Endothelial cell of hepatic sinusoid (primary cell): ENCODE measurements at regions not wholly inside any gene's neighbourhood (a gene's known extent, or its start where the extent isn't known, plus 50 kb on each side); places are given as distances from the start of the nearest gene placed in this dataset.
"Not testable (repeated sequence)": the region's sequence is repeated elsewhere in the genome, so short reads cannot be mapped to it uniquely, and the experiment has no call there.

Experiments used
- in situ Hi-C: cut with HindIII; loops from 2 replicates; pipeline ENCODE4 v1.10.0; 2017; ENCODE audit warnings: low sequenced_read_pairs

DNA sequence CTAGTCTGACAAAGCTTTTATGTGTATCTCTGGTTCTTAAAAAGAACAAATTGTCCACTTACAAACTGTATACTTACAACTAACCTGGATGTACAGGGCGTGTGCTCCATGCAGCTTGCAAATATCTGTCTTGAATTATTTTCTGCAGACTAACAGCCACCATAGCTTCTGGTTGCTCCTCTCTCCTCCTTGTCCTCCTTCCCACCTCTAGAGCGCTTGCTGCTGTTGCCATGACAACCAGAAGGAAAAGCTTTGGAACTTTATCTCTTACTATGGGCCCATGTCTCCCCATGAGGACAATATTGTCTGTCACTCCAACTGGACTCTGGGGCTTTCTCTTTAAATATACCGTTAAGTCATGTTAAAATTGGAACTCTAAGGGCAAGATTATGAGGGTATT is 71.5 kb upstream of the DHX40 start:
- in situ Hi-C loops, result no loop called here

DNA sequence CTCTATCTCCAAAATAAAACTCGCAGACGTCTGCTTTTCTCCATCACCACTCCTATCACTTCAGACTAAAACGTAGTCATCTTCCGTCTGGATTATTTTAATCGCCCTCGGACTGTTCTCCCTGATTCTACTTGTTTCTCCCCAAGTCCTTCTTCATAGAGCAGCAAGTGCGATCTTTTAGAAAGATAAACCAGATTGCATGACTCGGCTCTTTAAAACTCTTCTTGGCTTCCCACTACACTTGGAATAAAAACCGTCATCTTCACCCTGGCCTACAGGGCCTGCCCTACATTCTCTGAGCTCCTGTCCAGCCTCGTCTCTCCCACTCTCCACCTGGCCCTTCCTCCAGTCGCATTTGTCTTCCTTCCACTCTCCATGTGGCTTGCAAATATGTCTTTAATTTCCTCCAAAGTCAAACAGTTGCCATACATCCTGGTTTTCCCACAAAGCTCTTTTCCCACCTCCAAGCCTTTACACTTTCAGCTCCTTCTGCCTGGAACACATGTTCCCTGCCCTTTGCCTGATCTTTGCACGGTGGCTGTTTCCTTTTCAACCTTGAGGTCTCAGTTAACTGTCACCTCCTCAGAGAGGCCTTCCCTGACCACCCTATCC is 70.5 kb upstream of the DHX40 start:
- in situ Hi-C loops, result loop anchor here (5.0 kb wide), 1 partner anchor 47 kb away; no protein-coding TSS in a partner anchor

DNA sequence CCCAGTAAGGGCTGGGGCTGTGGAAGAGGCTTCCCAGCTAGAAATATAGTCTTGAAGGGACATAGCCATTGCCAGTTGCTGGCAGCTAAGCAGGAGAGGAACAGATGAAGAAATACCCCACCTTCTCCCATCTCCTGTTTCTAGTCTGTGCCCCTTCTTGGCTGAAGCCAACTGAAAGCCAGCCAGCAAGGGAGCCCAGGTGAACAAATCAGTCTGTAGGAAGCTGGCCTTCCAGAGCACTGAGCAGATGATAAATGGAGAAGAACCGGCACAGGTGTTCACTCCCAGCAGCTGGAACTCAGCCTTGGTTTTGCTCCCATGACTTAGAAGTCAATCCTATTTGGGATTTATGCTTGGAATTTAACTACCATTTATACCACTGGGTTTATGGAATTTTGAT is 69.2 kb upstream of the DHX40 start:
- in situ Hi-C loops, result loop anchor here (5.0 kb wide), 1 partner anchor 46 kb away; no protein-coding TSS in a partner anchor

DNA sequence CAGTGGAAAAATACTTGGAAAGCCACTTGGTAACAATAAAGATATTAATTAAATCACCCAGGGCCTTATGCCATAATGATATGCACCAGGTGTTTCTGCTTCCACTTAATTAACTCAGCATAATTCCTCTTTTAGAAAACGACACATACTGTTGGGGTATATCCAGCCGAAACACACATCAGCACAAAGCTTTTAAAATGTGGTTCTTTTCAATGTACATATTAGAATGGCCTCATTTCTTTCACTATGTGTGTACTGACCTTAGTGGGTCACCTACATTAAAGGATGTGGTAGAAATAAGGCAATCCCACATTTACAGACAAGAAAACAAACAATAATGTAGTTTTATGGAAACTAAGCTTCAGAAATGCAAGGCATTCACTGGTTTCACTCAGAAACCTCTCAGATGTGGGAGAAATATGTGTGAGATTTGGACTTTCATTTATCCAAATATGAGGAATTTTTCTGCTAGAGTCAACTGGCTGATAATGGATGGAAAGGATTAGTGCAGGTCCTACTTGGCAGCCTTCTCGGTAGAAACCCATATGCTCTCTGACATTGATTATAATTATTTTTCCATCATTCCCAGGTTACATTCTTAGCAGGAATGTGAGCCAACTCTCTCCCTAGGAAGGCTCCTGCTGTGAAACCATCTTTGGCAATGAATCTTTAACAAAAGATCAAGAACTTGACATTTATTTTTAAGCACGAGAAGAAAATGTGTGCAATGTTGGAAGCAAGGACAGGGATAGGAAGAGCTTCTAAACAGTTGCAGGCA is 66.7 kb upstream of the DHX40 start:
- in situ Hi-C loops, result loop anchor here (5.0 kb wide), 1 partner anchor 44 kb away; no protein-coding TSS in a partner anchor

DNA sequence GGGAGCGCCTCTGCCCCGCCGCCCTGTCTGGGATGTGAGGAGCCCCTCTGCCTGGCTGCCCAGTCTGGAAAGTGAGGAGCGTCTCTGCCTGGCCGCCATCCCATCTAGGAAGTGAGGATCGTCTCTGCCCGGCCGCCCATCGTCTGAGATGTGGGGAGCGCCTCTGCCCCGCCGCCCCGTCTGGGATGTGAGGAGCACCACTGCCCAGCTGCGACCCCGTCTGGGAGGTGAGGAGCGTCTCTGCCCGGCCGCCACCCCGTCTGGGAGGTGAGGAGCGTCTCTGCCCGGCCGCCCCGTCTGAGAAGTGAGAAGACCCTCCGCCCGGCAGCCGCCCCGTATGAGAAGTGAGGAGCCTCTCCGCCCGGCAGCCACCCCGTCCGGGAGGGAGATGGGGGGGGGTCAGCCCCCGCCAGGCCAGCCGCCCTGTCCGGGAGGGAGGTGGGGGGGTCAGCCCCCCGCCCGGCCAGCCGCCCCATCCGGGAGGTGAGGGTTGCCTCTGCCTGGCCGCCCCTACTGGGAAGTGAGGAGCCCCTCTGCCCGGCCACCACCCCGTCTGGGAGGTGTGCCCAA is 65.2 kb upstream of the DHX40 start:
- in situ Hi-C loops, result not testable (repeated sequence)

DNA sequence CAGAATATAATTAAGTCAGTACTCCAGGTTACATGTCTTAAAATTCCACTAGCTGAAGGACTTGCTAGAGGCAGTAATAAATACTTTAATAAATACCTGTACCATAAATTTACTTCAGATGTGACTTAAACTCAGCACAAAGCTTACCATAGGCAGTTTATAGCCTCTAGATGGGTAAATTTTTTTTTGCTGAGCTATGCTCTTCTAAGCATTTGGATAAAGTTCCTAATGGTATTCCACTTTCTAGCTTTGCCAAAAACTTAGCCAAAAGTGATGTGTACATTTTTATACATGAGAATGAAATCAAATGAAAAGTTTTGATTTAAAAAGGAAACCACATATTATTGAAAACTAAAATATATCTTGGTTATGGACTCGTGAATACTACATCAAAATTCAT is 63.7 kb upstream of the DHX40 start:
- in situ Hi-C loops, result no loop called here

DNA sequence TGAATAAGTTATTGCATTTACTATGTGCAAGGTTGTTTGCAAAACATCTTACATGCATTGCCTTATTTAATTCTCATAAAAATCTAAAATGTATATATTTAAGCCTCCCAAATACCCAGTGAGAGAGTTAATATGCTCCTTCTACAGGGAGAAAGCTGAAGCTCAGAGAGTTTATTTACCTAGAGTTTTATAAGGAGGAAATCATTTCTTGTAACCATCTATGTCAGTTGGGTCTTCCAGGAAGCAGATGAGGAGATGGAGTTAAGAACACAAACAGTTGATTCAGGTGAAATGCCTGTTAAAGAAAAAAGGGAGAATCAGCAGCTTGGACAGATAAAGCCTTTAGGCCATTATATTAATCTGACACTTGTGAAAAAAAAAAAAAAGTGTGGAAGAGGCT is 62.6 kb upstream of the DHX40 start:
- in situ Hi-C loops, result no loop called here

DNA sequence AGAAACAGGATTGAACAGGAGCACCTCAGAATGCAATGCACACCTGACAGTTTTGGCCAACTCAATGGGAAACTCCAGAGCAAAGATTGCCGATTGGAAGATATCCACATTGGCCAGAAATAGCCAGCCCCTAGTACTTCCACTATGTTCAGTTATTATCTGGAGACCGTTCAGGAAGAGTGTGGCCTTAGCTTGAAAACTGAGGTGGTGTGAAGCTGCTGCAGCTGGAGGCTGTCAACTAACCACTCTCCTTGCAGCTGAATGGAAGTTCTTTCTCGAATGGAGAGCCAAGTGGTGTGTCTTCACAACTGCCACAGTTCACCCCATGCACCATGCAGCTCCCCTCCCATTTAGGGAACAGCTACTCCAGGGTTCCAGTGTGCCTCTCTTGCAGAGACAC is 61.9 kb upstream of the DHX40 start:
- in situ Hi-C loops, result no loop called here

DNA sequence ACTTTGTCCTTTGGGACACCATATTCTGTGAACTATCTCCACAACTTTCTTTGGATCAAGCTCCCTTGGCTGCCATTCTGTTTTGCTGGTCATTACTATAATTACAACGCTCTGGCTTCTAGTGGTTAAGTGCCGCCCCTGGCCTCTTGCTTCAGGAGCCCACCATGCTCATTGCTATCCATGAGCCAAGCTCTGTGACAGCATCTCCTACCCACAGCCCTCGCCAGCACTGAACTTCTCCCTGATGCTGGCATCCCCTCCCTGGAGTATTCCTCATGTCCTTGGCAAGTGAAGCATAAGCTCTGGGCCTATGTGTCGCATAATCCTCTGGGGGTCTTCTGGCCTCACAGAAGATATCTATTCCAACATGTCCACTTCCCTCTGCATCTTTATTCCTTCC is 60.6 kb upstream of the DHX40 start:
- in situ Hi-C loops, result no loop called here

DNA sequence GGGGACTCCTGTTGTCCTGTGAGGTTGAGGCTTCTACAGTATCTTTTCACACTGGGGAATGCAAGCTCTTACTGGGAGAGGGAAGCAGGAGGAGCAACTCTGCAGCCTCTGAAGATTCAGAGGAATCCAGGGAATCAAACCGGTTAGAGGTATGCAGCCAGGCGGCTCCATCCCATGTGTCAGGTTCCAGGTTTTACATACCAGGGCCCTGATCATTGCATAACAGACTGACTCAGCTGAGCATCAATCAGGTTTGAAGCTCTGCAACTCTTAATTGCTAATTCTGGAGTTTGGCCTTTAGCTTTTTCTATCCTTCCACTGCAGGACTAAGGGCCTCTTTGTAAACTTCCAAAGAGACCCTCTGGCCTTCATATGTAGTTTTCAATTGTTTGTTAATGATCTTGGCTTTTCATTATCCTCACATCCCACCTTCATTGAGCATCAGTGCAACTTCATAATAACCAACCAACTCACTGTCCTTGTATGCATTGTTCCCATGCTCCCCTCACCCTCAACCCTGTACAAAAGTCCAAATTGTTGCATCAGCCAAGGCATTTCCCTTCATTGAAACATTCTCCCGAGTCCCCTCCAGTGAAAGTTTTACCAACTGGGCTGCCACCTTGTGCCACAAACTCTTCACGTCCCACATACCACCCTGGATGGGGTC is 59.7 kb upstream of the DHX40 start:
- in situ Hi-C loops, result no loop called here

DNA sequence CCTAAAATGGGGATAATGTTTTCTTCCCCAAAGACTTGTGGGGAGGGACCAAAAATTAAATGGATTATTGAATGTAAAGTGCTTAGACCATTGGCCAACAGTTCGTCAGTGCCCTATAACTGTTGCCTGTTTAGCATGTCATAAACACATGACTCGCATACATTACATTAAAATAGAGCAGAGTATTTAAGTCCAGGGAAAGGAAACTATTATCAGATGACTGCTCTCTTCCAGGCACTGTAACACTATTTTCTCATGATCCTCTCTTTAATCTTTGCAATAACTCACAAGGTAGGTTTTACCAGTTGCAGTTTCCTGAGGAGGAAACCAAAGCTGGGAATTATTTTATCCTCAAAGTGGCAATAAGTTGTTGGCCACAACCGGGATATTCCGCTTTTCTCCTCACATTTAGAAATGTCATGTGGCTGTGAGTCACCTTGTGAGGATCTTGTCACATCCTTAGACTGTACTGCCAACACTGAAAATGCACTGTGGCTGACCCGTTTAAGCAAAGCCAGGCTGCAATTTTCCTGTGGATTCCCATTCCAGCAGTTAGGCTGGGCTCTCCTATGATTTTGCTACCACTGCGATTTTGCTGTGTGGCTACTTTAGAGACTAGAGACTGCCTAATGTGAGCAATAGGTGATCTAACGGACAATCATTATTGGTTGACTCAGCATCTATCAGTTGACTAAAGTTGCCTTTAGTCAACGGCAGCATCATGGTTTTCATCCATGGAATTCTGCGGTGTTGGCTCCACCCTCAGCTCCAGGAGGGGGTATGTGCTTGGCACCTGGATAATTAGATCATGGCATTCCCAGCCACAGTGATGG is 58.3 kb upstream of the DHX40 start:
- in situ Hi-C loops, result no loop called here

DNA sequence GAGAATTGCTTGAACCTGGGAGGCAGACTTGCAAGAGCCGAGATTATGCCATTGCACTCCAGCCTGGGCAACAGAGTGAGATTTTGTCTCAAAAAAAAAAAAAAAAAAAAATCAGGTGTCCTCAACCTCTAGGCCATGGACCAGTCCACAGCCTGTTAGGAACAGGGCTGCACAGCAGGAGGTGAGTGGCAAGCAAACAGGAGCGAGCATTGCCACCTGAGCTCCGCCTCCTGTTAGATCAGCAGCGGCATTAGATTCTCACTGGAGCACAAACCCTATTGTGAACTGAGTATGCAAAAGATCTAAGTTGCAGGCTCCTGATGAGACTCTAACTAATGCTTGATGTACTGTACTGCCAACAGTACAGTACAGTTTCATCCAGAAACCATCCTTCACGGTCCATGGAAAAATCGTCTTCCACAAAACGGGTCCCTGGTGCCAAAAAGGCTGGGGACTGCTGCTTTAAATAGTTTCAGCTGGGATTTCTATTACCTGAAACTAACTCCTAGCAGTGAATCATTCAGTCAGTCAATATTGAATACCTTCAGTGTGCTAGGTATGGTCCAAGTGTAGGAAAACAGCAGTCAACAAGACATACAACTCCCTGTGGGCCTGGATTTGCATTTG is 56.3 kb upstream of the DHX40 start:
- in situ Hi-C loops, result no loop called here

DNA sequence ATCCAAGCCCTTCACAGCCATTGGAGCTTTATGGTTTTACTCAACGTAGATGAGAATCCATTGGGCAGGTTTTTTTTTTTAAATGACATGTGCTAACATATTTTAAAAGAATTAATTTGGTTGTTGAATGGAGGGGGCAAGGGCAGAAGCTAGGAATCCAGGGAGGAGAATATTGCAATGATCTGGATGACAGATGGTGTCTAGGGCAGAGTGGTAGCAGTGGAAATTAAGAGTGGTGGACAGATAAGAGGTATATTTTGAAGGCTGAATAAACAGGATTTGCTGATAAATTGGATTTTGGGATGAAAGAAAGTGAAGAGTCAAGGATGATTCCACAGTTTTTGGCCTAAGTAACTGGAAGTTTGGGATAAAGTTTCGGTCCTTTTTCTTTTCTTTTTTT is 54.8 kb upstream of the DHX40 start:
- in situ Hi-C loops, result loop anchor here (10.0 kb wide), 1 partner anchor 114 kb away; no protein-coding TSS in a partner anchor

DNA sequence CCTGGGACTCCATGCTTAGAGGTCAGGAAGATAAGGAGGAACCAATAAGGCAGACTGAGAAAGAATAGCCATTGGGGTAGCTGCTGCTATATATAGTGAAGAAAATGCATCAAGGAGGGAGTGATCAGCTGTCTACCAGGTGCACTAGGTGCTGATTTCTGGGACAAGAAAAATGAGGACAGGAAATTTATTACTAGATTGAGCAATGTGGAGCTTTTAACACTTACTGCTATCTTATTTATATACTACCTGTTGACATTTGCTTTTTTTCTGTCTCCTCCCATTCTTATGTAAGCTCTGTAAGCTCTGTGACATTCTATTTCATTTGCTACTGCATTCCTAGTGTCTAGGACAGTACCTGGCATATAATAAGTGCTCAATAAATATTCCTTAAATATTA is 53.7 kb upstream of the DHX40 start:
- in situ Hi-C loops, result loop anchor here (10.0 kb wide), 1 partner anchor 113 kb away; no protein-coding TSS in a partner anchor

DNA sequence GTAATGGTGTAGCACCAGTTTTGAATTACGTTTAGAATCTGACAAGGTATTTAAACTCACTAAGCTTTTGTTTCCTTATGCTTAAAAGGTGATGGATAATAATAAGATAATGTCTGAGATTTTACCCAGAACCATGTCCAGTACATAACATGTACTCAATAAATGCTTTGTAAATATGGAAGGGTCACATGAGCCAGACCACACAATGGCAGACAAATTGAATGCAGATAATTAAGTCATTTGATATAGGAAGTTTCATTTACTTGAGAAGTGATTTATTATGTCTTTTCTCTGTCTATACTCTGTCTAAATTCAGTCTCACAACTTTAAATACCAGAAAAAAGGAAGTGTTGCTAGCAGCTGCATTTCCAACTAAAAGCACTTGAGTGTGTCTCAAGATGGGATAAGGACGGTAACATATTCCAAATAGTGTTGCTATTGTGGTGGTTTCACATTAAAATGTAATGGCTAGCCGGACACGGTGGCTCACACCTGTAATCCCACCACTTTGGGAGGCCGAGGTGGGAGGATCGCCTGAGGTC is 52.5 kb upstream of the DHX40 start:
- in situ Hi-C loops, result loop anchor here (10.0 kb wide), 1 partner anchor 112 kb away; no protein-coding TSS in a partner anchor

DNA sequence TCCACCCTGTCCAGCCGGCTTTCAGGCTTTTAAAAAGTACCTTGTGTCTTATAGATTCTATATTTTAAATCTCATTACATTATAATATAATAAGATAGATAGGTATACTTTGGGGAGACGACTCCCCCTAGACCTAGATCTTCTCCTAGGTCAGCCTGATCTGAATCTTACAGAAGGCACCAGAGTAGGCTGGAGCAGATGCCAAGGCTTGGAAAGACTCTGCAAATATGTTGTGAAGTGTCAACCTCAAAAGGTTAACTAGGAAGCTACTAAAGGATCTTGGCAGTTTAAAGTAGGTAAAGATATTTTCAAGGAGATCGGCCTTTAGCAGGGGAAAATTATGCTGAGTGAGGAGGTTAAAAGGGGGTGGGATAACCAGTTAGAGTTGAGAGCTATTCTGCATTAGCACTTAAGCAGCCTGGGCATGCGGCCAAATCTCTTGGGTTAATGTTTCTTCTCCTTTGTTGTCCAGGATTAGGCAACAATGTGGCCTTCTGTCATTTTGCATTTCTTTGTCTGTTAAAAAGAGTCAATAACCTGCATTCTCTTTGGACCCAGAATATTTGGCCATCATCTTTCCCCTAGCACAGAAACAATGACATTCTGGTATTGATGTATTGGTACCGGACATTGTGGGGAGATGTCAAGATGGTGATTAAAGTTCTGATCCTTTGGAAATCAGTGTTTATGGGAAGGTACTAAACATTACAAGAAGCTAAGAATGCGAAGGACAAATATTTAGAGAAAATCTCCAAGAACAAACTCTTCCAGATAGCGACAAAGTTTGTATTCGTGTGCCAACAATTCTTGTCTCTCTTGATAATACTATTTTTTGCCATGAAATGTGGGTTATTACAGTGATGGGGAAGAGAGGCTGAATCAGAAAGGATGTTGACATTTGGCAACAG is 51.2 kb upstream of the DHX40 start:
- in situ Hi-C loops, result loop anchor here (10.0 kb wide), 1 partner anchor 111 kb away; no protein-coding TSS in a partner anchor
